T-helper 17 cell (primary cell): ENCODE measurements at regions not wholly inside any gene's neighbourhood (a gene's known extent, or its start where the extent isn't known, plus 50 kb on each side); places are given as distances from the start of the nearest gene placed in this dataset.

Experiments used
- ATAC-seq: fragments of 150-1000 bp; cut with Tn5 transposase; 2 replicates; pipeline ENCODE4 v1.10.0; 2021; ENCODE audit warnings: mild to moderate bottlenecking, moderate library complexity
- DNase-seq, 3 donors: peaks; one replicate each; pipeline versions ENCODE4 v3.0.0 to v3.0.0-alpha.2; 2020 to 2021
- H3K9me3 ChIP-seq: one replicate; pipeline ENCODE4 v1.7.0; 2013; ENCODE audit warnings: low read length, mild to moderate bottlenecking; ENCODE audit not compliant: control insufficient read depth, poor library complexity, severe bottlenecking
- H3K27ac Mint-ChIP-seq: one replicate; pipeline ENCODE4 v1.8.0; 2022; ENCODE audit warnings: mild to moderate bottlenecking, moderate library complexity, mixed read lengths
- H3K27me3 Mint-ChIP-seq: one replicate; pipeline ENCODE4 v1.8.0; 2022; ENCODE audit warnings: mixed read lengths
- H3K36me3 Mint-ChIP-seq: one replicate; pipeline ENCODE4 v1.8.0; 2022; ENCODE audit warnings: low read depth, mixed read lengths
- H3K4me1 Mint-ChIP-seq: one replicate; pipeline ENCODE4 v1.8.0; 2022; ENCODE audit warnings: mild to moderate bottlenecking, mixed read lengths
- H3K4me3 Mint-ChIP-seq: one replicate; pipeline ENCODE4 v1.8.0; 2022; ENCODE audit warnings: mild to moderate bottlenecking, moderate library complexity, mixed read lengths

GRCh38 chr6:48714699-48715098 is 603.7 kb upstream of the PTCHD4 start:
- no peaks in the 10 kb centered on the region for H3K9me3 ChIP-seq
- Mint-ChIP-seq H3K4me3 (no peak overlapping the region), H3K27me3 (no peaks in the 10 kb centered on the region), H3K36me3 (no peaks in the 10 kb centered on the region), H3K27ac (no peak overlapping the region), H3K4me1 (no peaks in the 10 kb centered on the region)
- DNase-seq, result no peak
- no peak for ATAC-seq

GRCh38 chr6:48714250-48714649 is 603.3 kb upstream of the PTCHD4 start:
- DNase-seq (no peak), ATAC-seq (no peak)
- no peak overlapping the region for H3K27ac Mint-ChIP-seq
- H3K27me3 Mint-ChIP-seq, result no peaks in the 10 kb centered on the region
- H3K36me3 Mint-ChIP-seq, result no peaks in the 10 kb centered on the region
- H3K4me1 Mint-ChIP-seq, result no peaks in the 10 kb centered on the region
- no peaks in the 10 kb centered on the region for H3K9me3 ChIP-seq
- no peak overlapping the region for H3K4me3 Mint-ChIP-seq

GRCh38 chr6:48713612-48714011 is 602.6 kb upstream of the PTCHD4 start:
- Mint-ChIP-seq H3K36me3 (no peaks in the 10 kb centered on the region), H3K27me3 (no peaks in the 10 kb centered on the region), H3K4me3 (no peak overlapping the region), H3K27ac (no peak overlapping the region), H3K4me1 (no peaks in the 10 kb centered on the region)
- no peaks in the 10 kb centered on the region for H3K9me3 ChIP-seq
- ATAC-seq (no peak), DNase-seq (no peak)

GRCh38 chr6:48706310-48706709 is 595.3 kb upstream of the PTCHD4 start:
- H3K4me3 Mint-ChIP-seq, result no peak overlapping the region
- no peaks in the 10 kb centered on the region for H3K36me3 Mint-ChIP-seq
- DNase-seq (no peak), ATAC-seq (no peak)
- H3K27me3 Mint-ChIP-seq, result no peaks in the 10 kb centered on the region
- no peaks in the 10 kb centered on the region for H3K9me3 ChIP-seq
- no peaks in the 10 kb centered on the region for H3K4me1 Mint-ChIP-seq
- H3K27ac Mint-ChIP-seq, result no peak overlapping the region

- H3K36me3 Mint-ChIP-seq, result no peaks in the 10 kb centered on the region
- H3K4me3 Mint-ChIP-seq, result no peak overlapping the region
- ATAC-seq, result no peak
- H3K9me3 ChIP-seq, result no peaks in the 10 kb centered on the region
- no peak overlapping the region for H3K27ac Mint-ChIP-seq
- no peaks in the 10 kb centered on the region for H3K27me3 Mint-ChIP-seq
- H3K4me1 Mint-ChIP-seq, result no peaks in the 10 kb centered on the region
- DNase-seq, result no peak
Observed at GRCh38 chr6:48701572-48701971, 590.6 kb upstream of the PTCHD4 start.

- Mint-ChIP-seq H3K27me3 (no peaks in the 10 kb centered on the region), H3K27ac (no peak overlapping the region), H3K36me3 (no peaks in the 10 kb centered on the region), H3K4me1 (no peaks in the 10 kb centered on the region), H3K4me3 (no peak overlapping the region)
- no peaks in the 10 kb centered on the region for H3K9me3 ChIP-seq
- ATAC-seq (no peak), DNase-seq (no peak)
Observed at GRCh38 chr6:48695872-48696271, 584.9 kb upstream of the PTCHD4 start.

- Mint-ChIP-seq H3K4me1 (no peaks in the 10 kb centered on the region), H3K4me3 (no peak overlapping the region), H3K36me3 (no peaks in the 10 kb centered on the region), H3K27me3 (no peaks in the 10 kb centered on the region), H3K27ac (no peak overlapping the region)
- no peaks in the 10 kb centered on the region for H3K9me3 ChIP-seq
- ATAC-seq, result no peak
- DNase-seq, result no peak
Observed at GRCh38 chr6:48691420-48691819, 580.4 kb upstream of the PTCHD4 start.

GRCh38 chr6:48689498-48689897 is 578.5 kb upstream of the PTCHD4 start:
- DNase-seq, result no peak
- H3K27me3 Mint-ChIP-seq, result no peaks in the 10 kb centered on the region
- H3K9me3 ChIP-seq, result no peaks in the 10 kb centered on the region
- ATAC-seq, result no peak
- no peaks in the 10 kb centered on the region for H3K4me1 Mint-ChIP-seq
- H3K36me3 Mint-ChIP-seq, result no peaks in the 10 kb centered on the region
- H3K4me3 Mint-ChIP-seq, result no peak overlapping the region
- no peak overlapping the region for H3K27ac Mint-ChIP-seq

GRCh38 chr6:48678390-48678789 is 567.4 kb upstream of the PTCHD4 start:
- no peaks in the 10 kb centered on the region for H3K36me3 Mint-ChIP-seq
- no peaks in the 10 kb centered on the region for H3K27me3 Mint-ChIP-seq
- no peak for ATAC-seq
- H3K4me1 Mint-ChIP-seq, result no peaks in the 10 kb centered on the region
- no peak for DNase-seq
- H3K9me3 ChIP-seq, result no peaks in the 10 kb centered on the region
- H3K27ac Mint-ChIP-seq, result no peak overlapping the region
- H3K4me3 Mint-ChIP-seq, result no peak overlapping the region

- no peaks in the 10 kb centered on the region for H3K4me1 Mint-ChIP-seq
- no peak overlapping the region for H3K4me3 Mint-ChIP-seq
- no peaks in the 10 kb centered on the region for H3K27me3 Mint-ChIP-seq
- H3K36me3 Mint-ChIP-seq, result no peaks in the 10 kb centered on the region
- no peak overlapping the region for H3K27ac Mint-ChIP-seq
- H3K9me3 ChIP-seq, result no peaks in the 10 kb centered on the region
- ATAC-seq (no peak), DNase-seq (no peak)
Observed at GRCh38 chr6:48671505-48671904, 560.5 kb upstream of the PTCHD4 start.

GRCh38 chr6:48670546-48670945 is 559.5 kb upstream of the PTCHD4 start:
- DNase-seq (no peak), ATAC-seq (no peak)
- no peaks in the 10 kb centered on the region for H3K4me1 Mint-ChIP-seq
- no peaks in the 10 kb centered on the region for H3K36me3 Mint-ChIP-seq
- H3K9me3 ChIP-seq, result no peaks in the 10 kb centered on the region
- H3K27ac Mint-ChIP-seq, result no peak overlapping the region
- no peak overlapping the region for H3K4me3 Mint-ChIP-seq
- no peaks in the 10 kb centered on the region for H3K27me3 Mint-ChIP-seq

GRCh38 chr6:48667797-48668196 is 556.8 kb upstream of the PTCHD4 start:
- Mint-ChIP-seq H3K27me3 (no peaks in the 10 kb centered on the region), H3K36me3 (no peaks in the 10 kb centered on the region), H3K4me1 (no peaks in the 10 kb centered on the region), H3K4me3 (no peak overlapping the region), H3K27ac (no peak overlapping the region)
- ATAC-seq (no peak), DNase-seq (no peak)
- no peaks in the 10 kb centered on the region for H3K9me3 ChIP-seq

- no peaks in the 10 kb centered on the region for H3K9me3 ChIP-seq
- no peak for DNase-seq
- no peaks in the 10 kb centered on the region for H3K4me1 Mint-ChIP-seq
- H3K27me3 Mint-ChIP-seq, result no peaks in the 10 kb centered on the region
- no peak for ATAC-seq
- no peaks in the 10 kb centered on the region for H3K36me3 Mint-ChIP-seq
- no peak overlapping the region for H3K4me3 Mint-ChIP-seq
- no peak overlapping the region for H3K27ac Mint-ChIP-seq
Observed at GRCh38 chr6:48664826-48665225, 553.8 kb upstream of the PTCHD4 start.

- peaks cover 3% of the 10 kb centered on the region for H3K9me3 ChIP-seq
- H3K27ac Mint-ChIP-seq, result no peak overlapping the region
- H3K27me3 Mint-ChIP-seq, result no peaks in the 10 kb centered on the region
- no peaks in the 10 kb centered on the region for H3K4me1 Mint-ChIP-seq
- H3K36me3 Mint-ChIP-seq, result no peaks in the 10 kb centered on the region
- ATAC-seq (no peak), DNase-seq (no peak)
- H3K4me3 Mint-ChIP-seq, result no peak overlapping the region
Observed at GRCh38 chr6:48658915-48659314, 547.9 kb upstream of the PTCHD4 start.

GRCh38 chr6:48641544-48641943 is 530.5 kb upstream of the PTCHD4 start:
- H3K27ac Mint-ChIP-seq, result no peak overlapping the region
- H3K4me3 Mint-ChIP-seq, result no peak overlapping the region
- no peaks in the 10 kb centered on the region for H3K4me1 Mint-ChIP-seq
- ATAC-seq (no peak), DNase-seq (no peak)
- no peaks in the 10 kb centered on the region for H3K9me3 ChIP-seq
- no peaks in the 10 kb centered on the region for H3K36me3 Mint-ChIP-seq
- no peaks in the 10 kb centered on the region for H3K27me3 Mint-ChIP-seq
